PC-3 (cell line): ENCODE measurements at regions not wholly inside any gene's neighbourhood (a gene's known extent, or its start where the extent isn't known, plus 50 kb on each side); places are given as distances from the start of the nearest gene placed in this dataset.

Experiments used
- EZH2 ChIP-seq: fragments of 300-600 bp; sonication (generic); IDR thresholded peaks from one replicate; pipeline ENCODE4 v1.6.1; 2017; ENCODE audit warnings: antibody characterized with exemption, mild to moderate bottlenecking, low read length; ENCODE audit not compliant: unreplicated experiment
- EZH2phosphoT487 ChIP-seq: fragments of 300-600 bp; sonication (generic); IDR thresholded peaks from 2 replicates; pipeline ENCODE4 v1.6.1; 2018; ENCODE audit warnings: mild to moderate bottlenecking, antibody characterized with exemption, low read length, borderline replicate concordance
- TF ChIP-seq, protein P1 (sequence below): fragments of 300-600 bp; sonication (generic); conservative IDR thresholded peaks from 2 replicates; pipeline ENCODE4 v1.5.1; 2017; ENCODE audit warnings: antibody characterized with exemption, low read depth, mild to moderate bottlenecking, low read length

DNA sequence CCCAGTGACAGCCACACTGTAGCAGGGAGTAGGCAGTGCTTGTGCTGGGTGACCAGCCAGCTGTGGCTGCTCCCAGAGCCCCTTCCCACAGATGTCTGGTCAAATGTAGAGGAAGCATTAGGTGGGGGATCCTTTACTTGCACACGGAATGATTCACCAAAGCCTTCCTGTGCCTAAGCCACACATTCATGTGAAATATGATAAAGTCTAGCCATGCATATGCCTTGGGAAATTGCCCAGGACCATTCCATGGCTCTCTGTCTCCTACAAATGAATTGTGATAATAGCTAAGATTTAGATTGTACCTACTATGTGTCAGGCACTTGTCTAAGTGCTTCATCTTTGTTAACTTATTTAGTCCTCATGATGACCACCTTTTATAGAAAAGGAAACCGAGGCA lies 217.5 kb upstream of the E2F8 start:
- no peak for TF ChIP-seq EZH2phosphoT487
- TF ChIP-seq, protein P1, sequence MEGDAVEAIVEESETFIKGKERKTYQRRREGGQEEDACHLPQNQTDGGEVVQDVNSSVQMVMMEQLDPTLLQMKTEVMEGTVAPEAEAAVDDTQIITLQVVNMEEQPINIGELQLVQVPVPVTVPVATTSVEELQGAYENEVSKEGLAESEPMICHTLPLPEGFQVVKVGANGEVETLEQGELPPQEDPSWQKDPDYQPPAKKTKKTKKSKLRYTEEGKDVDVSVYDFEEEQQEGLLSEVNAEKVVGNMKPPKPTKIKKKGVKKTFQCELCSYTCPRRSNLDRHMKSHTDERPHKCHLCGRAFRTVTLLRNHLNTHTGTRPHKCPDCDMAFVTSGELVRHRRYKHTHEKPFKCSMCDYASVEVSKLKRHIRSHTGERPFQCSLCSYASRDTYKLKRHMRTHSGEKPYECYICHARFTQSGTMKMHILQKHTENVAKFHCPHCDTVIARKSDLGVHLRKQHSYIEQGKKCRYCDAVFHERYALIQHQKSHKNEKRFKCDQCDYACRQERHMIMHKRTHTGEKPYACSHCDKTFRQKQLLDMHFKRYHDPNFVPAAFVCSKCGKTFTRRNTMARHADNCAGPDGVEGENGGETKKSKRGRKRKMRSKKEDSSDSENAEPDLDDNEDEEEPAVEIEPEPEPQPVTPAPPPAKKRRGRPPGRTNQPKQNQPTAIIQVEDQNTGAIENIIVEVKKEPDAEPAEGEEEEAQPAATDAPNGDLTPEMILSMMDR = no peak
- no peak for TF ChIP-seq EZH2
